HG03442 (cell line): ENCODE measurements at regions not wholly inside any gene's neighbourhood (a gene's known extent, or its start where the extent isn't known, plus 50 kb on each side); places are given as distances from the start of the nearest gene placed in this dataset.
"Not testable (repeated sequence)": the region's sequence is repeated elsewhere in the genome, so short reads cannot be mapped to it uniquely, and the experiment has no call there.

Experiments
- ATAC-seq: cut with Tn5 transposase; IDR thresholded peaks from one replicate; pipeline ENCODE4 v1.9.1; 2021; ENCODE audit warnings: mild to moderate bottlenecking, moderate library complexity; ENCODE audit not compliant: unreplicated experiment

DNA sequence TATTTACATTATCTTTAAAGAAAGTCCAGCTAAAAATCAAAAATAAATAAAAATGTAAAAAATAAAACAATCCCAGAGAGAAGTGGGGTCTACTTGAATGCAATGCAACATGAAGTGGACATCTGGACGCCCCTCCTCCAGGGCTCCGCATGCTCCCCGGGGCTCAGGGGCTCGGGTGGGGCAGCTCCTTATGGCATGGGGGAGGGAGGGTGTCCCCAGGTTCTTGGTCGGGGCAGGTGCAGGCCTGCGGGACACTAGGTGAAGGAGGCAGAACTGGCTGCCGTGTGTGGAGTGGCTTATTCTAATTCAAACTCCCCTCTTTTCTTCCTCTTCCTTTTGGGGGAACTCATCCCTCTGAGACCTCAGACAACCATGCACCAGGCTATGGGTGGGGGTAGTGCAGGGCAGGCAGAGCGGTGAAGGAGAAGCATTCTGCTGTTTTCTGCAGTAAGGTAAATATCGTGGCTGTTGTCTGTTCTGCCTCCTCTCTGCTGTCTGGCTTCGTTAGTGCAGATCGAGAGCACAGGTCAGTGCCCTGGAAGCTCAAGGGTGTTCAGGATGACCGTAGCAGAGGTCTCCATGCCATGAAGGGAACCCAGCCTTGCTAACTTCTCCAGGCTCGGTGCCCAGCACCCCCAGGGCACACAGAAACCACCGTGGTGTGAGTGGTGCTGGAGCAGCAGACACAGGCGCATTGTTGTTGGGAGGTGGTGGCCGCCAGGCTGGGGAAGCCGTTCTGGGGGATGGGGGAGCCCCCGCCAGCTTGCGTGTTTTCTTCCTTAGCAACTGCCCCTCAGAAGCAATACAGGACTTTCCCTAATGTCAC lies 82.6 kb downstream of the TTLL2 start:
- no peak for ATAC-seq

DNA sequence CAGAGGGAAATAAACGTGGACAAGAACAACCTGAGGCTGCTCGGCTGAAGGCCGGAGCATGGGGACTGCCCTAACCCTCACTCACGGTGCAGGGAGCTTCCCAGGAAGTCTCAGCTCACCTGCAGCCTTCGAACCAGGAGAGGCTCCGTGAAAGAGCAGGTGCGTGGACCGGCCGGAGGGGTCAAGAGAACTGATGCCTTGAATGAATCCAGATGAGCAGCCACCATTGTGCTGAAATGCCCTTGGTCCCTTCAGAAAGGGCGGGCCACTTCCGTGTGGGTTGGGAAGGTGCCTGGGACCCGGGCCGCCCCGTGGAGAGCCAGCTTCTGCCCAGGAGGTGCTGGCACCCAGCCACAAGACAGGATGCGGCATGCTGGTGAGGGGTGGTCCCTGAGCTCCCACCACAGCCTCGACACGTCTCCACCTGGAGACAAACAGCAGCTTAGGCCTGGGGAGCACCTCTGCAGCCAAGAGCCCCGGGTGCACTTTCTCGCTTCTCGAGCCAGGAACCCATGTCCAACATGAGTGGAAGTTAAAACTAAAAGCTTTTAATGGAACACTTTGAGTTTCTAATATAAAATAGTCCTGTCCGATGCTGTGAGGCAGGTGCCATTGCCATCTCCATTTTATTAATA lies 83.5 kb downstream of the TTLL2 start:
- no peak for ATAC-seq

DNA sequence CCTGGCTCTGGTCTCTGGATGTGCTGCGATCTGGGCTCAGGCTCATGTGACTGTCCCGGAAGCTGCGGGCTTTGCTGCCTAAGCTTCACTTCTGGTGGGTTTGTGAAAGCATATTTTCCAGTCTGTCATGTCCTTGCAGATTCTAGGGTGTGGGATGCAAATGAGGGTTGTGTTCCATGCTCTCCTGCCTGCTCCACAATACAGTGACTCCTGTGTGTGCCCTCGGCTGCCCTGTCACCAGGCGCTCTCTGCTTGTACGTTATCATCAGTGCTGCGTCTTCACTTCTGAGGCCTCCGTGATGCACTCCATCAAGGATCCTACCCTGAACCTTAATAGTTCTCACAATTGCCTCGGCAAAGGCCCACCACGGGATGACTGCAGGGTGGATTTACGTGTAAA lies 84.2 kb downstream of the TTLL2 start:
- no peak for ATAC-seq

DNA sequence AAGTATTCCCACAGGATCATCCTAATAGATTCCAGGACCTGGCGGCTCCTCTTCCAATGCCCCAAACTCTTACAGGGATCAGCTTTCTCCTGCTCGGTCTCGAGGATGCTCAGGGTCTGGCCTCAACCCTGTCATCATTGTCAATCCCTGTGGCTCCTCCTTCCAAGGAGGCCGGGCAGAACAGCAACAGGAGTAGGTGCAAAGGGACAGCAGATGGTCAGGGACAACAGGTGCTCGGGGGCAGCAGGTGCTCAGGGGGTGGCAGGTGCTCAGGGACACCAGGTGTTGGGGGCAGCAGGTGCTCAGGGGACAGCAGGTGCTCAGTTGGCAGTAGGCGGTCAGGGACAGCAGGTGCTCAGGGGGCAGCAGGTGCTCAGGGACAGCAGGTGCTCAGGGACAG lies 84.8 kb downstream of the TTLL2 start:
- no peak for ATAC-seq

DNA sequence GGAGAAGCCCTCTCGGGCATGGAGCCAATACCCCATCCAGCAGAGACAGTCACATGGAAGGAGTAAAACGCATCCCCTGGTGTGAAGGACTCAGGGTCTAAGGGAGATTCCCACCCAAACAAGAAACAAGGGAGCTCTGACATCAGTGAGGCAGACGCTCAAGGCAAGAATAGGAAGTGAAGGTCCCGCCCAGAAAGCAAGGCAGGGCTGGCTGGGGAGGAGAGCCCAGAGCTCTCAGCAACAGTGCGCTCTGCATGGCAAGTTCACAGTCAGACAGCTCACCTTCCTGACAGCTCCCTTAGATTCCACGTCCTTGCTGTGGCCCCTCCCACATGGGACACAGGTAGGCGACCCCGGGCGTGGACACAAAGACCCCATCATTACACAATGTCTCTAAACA lies 85.6 kb downstream of the TTLL2 start:
- no peak for ATAC-seq

DNA sequence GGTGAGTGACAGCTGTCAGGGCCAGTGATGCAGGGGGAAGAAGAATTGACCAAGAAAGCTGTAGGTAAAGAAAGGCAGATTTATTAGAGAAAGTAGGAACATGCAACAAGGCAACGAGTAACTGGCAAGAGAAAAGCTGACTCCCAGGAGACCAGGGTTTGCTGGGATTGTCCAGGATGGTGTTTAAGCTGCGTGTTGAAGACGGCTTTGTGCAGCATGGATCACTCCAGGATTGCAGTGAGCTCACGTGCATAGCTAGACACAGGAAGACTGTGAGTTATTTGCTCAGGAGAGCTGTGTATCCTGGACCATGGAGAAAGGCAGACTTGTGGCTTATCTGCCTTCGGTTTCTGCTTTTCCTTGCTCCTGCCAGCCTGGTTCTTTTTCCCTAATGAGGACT lies 87.6 kb downstream of the TTLL2 start:
- ATAC-seq: no peak

DNA sequence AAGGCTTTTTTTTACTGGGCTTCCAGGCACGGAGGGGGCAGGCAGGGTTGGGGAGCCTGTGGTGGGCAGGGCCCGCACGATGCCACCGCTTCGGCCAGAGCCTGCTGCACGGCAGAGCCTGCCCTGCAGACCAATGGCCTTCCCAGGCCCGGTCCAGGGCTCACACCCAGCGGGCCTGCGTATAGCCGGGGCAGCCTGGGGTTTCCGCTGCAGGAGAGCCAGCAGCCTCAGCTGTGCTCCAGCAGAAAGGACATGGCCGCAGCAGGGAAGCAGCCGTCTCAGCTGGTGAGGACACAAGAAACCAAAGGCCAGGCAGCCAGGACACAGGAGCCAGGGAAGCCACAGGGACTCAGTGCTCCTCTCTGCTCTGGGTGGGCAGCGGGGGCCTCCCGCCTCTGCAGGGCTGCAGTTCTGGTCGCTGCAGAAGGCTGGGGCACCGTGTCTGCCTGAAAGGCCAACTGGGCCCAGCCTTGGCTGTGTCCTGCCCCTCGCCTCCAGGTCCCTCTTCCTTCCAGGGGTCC lies 90.6 kb downstream of the TTLL2 start:
- no peak for ATAC-seq

DNA sequence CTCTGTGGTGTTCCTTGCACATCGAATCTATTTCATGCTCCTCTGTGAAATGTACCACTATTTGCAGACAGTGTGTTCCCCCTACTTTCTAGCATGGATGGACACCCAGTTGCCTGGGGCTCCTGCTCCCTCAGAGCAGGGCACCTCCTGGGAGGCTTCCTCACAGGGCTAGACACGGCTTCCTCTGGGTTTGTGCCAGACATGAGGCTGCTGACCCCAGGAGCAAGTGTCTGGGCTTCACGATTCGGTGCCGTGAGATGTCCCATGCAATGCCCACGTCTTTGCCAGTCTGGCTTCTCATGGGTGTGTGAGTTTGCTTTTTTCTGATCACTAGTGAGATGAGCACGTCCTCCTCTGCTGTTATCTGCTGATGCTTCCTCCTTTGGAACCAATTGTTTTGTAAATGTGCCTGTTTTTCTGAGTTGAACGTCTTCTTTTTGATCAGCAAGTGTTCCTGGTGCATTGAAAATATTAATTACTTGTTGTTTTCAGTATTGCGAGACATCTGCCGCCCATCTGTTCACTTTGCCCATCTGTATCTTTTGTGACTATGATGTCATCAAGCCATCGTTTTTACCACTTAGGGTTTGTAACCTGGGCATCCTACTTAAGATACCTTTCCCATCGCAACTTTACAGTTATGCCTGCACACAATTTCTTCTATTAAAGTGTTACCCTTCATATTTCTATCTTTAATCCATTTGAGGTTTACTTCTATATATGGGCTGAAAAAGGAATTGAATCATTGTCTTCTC lies 92.0 kb downstream of the TTLL2 start:
- ATAC-seq: no peak

DNA sequence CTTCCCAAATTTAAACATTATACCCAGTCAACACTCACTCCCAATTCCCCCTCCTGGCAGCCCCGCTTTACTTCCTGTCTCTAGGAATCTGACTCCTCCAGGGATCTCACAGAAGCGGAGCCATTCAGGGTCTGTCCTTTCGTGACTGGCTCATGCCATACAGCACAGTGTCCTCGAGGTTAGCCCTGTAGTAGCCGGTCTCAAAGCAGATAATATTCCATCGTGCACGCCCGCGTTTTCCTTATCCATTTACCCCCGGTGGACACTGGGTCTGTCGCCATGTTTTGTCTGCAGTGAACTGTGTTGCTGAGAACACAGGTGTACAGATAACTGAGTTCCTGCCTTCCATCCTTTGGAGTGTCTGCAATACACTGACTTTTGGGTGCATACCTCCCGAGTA lies 95.3 kb downstream of the TTLL2 start:
- ATAC-seq: no peak

DNA sequence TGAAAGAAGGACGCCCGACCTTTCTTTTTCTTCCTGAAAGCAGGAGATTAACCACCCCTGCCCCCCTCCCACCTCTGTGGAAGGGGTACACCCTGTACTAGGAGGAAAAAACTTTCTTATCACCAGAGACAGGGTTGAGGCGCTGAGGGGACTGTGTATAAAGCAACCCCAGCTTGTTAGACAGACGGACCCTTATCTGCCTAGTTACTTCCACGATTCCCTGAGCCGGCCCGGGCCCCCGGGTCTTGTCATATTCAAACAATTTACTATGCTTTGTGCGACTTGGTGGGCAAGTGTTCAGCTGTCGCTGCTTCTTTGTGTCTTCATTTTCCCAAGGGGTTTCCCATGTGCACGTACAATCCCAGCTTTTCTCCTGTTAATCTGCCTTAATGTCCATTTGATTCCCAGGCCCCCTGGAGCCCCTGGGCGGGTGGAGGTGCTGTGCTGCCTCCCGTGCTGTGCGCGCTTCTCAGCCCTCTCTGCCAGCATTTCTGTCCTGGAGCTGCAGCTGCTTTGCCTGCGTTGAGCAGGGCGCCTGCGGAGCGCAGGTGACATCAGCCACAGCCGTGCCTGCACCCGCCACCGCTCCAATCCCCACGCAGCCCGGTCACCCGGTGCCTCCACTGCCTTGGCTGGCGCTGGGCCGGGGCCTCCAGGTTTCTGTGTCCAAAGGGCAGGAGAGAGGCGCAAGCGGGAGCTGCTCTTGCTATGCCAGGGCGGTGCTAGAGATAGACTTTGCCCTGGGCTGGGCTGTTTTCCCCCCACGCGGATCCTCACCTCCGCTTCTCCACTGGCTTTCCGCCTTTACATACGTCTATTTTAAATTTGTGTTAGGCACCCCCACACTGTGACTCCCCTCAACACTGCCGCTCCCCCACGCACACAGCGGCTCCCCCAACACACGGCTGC lies 96.2 kb downstream of the TTLL2 start:
- no peak for ATAC-seq

DNA sequence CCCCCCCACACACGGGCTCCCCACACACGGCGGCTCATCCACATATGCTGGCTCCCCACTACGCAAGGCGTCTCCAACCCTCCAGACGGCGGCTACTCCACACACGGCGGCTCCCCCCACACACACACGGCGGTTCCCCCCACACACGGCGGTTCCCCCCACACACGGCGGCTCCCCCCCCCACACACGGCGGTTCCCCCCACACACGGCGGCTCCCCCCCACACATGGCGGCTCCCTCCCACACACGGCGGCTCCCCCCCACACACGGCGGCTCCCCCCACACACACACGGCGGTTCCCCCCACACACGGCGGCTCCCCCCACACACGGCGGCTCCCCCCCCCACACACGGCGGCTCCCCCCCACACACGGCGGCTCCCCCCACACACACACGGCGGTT lies 97.1 kb downstream of the TTLL2 start:
- not testable (repeated sequence) for ATAC-seq

DNA sequence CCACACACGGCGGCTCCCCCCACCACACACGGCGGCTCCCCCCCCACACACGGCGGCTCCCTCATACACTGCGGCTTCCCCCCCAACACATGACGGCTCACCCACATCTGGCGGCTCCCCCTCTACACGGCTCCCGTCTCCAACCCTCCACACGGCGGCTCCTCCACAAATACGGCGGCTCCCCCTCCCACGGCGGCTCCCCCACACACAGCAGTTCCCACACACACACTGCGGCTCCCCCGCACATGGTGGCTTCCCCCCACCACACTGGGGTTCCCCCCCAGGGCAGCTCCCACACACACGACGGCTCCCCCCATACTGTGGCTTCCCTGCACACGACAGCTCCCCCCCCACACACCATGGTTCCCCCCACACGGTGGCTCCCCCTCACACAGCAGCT lies 98.0 kb downstream of the TTLL2 start:
- no peak for ATAC-seq

DNA sequence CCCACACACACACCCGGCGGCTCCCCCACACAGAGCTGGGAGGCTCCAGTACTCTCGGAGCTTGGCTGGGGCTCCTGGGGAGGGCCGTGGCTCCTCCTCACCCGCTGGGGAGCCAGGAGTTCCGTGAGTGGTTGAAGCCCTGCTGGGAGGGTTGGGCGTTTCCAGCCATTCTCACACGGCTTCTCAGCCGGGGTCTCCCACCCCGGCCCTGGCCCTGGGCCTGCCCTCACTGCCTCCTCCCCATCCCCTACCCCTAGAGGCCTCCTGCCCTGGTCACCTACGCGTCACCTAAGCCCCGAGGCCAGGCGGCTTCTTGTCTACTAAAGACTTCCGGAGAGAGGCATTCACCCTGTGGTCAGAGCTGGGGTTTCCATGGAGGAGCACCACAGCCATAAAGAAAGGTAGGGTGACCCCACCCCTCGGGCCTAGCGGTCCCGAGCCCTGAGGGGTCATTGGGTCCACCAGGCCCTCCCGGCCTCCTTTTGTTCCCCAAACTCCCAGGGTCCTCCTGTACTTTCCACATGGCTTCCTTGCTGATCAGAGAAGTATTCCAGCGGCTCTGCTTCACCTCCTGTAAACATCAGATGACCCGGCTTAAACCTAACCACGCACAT lies 99.3 kb downstream of the TTLL2 start:
- ATAC-seq: no peak

DNA sequence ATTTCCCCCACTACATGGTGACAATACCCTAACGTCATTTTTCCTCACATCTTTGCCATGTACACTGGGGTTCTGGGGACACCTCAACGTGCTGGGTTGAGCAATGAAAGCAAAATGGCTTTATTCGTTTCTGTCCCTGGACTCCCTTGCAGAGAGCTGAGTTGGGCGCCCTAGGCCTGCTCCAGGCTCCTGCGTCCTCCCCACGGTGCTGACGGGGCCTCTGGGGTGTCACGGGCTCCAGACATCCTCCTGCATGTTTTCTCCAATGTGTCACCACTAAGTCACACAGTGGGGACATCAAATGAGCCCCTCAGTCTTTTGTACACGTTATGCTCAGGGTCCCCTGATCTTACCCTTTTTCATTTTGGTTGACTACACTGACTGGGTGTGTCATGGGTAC lies 99.8 kb downstream of the TTLL2 start:
- no peak for ATAC-seq

DNA sequence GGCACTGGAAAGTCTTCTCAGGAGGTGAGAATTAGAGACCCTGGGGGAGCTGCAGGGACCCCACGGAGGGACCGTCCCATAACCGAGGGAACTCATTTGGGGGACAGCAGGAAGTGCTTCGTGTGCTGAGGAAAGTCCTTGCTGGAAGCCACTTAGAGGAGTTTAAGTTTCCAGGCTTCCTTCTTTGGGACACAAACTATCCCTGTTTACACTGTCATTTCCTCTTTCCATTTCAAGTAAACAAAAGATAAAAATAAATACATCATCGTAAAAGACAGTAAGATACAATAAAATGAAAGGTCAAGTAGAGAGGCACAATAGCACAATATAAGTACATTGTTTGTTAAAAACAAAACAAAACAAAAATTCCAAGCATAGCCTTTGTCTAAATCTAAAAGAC lies 101.2 kb downstream of the TTLL2 start:
- ATAC-seq: no peak

DNA sequence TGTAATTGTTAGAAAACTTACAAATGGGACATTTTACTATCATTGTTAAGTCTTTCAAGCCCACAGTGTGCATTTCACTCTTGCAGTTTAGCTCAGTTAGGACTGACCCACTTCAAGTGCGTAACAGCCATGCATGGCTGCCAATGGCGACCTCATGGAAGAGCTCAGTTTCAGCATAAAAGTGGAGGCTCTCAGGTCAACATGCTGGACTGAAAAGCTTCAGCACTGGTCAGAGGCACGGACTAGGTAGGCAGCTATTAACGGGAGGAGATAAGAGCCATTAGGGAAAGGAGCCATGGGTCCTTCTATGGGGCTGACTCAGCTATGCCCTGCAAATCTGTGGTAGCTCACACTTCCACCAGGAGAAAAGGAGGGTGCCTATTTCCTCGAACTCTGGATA lies 101.8 kb downstream of the TTLL2 start:
- no peak for ATAC-seq

DNA sequence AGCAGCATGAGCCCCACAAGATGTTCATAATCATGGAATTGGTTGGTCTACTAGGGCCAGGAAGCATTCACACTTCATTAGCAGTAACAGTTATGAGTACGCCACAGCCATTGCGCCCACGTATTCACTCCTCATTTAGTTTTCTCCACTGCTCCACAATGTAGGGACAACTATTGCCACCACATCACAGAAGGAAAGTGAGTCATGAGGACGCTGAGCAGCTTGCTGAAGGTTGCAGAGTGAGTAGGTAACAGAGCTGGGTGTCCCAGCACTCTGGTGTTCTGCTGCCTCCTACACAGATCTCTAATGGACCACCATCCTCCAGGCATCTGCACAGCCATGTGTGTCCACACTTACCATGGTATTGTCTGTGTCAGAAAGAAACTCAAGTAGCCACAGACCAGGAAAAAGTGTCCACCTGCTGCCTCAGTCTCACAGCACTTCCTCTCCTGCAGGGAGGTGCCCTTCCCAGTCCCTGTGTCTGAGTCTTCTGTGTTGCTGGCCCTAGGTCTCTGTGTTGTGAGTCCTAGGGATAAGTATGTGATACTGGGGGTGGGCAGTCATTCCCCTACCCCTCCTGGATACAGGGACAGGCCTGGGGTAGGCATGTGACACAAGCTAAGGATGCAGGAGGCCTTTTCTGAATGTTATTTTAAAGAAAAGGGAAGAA lies 103.9 kb downstream of the TTLL2 start:
- no peak for ATAC-seq

DNA sequence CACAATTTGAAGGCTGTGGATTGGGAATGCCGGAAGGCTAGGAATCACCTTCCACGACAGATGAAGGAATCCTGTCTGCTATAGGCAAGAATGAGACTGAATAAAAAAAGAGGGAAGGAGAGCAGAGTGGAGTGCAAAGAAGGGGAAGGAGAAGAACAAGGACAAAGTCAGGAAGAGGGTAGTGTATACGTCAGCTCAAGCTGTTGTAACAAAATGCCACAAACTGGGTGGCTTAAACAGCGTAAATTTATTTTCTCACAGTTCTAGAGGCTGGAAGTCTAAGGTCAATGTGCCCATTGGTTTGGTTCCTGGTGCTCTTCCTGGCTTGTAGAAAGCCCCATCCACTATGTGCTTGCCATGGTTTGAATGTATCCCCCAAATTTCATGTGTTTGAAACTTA lies 104.5 kb downstream of the TTLL2 start:
- ATAC-seq: no peak

DNA sequence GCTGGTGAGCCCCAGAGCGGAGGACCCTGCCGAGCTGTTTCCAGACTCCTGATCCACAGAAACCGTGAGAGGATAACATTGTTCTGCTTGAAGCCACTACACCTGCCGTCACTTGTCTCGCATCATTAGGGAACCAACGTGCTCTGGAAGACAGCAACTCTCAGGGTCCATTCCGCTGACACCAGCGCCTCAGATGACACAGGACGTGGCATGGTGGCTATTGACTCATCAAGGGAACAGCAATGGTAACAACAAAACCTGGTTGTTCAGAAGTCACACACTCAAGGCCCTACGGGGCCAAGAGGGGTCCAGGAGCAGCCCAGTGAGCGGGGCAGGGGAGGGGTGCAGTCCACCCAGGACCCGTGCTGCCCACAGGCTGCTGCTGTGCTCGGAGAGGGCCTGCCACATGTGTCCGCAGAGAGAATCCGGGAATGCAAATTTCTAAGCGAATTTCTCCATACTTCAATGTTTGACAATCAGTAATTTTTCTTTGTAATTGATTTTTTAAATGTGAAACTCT lies 110.4 kb downstream of the TTLL2 start:
- ATAC-seq: no peak
